ENCODE measurements at regions not wholly inside any gene's neighbourhood (a gene's known extent, or its start where the extent isn't known, plus 50 kb on each side); places are given as distances from the start of the nearest gene placed in this dataset.

DNA sequence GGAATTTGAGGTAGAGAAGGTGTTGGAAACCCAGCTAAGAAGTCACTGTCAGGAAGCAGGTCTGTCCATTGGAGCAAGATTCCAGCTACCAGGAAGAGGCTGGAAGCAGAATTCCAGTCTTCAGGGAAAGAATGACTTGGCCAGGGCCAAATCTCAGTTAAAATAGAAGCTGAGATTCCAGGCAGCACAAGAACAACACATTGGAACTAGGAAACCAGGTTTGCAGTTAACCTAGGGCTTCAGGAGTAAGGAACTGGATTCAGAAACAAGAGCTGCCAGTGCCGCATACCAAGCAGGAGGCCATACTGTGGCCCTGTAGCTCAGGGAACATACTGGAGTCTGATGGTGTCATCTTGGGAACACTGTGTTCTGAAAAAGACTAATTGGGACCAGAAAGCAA, 73.7 kb upstream of the FUCA2 start:
- TF ChIP-seq, protein P1, sequence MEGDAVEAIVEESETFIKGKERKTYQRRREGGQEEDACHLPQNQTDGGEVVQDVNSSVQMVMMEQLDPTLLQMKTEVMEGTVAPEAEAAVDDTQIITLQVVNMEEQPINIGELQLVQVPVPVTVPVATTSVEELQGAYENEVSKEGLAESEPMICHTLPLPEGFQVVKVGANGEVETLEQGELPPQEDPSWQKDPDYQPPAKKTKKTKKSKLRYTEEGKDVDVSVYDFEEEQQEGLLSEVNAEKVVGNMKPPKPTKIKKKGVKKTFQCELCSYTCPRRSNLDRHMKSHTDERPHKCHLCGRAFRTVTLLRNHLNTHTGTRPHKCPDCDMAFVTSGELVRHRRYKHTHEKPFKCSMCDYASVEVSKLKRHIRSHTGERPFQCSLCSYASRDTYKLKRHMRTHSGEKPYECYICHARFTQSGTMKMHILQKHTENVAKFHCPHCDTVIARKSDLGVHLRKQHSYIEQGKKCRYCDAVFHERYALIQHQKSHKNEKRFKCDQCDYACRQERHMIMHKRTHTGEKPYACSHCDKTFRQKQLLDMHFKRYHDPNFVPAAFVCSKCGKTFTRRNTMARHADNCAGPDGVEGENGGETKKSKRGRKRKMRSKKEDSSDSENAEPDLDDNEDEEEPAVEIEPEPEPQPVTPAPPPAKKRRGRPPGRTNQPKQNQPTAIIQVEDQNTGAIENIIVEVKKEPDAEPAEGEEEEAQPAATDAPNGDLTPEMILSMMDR (IDR thresholded peaks at IDR 0.05; ENCODE audit: insufficient read depth, low read length, poor library complexity, severe bottlenecking) = no peak
- TF ChIP-seq EZH2phosphoT487 (conservative IDR thresholded peaks at IDR 0.05; ENCODE audit: low read length) = no peak
